ENCODE measurements at regions not wholly inside any gene's neighbourhood (a gene's known extent, or its start where the extent isn't known, plus 50 kb on each side); places are given as distances from the start of the nearest gene placed in this dataset.

DNA sequence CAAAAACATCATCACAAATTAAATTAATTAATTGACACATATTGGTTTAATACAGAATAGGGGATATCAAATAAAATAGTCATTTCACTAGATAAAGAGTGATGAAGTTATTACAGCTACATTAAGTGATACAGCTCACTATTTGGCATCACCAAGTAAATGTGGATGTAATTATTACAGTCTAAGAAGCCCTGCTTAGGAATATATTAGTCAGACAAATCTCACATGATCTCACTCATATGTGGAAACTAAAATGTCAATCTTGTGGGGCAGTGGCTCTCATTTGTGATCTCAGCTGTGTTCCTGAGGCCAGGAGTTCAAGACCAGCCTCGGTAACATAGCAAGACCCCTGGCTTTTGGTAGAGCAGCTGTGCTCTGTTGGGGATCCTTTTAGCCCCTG lies 233.4 kb upstream of the RGMB start:
- TF ChIP-seq EZH2 (IDR thresholded peaks at IDR 0.05; ENCODE audit: insufficient read depth, low read length): no peak
- TF ChIP-seq CTCF (IDR thresholded peaks at IDR 0.05; ENCODE audit: insufficient read depth, low read depth, low read length): no peak
